ENCODE measurements at regions not wholly inside any gene's neighbourhood (a gene's known extent, or its start where the extent isn't known, plus 50 kb on each side); places are given as distances from the start of the nearest gene placed in this dataset.

- DNase-seq (no peak), ATAC-seq (ENCODE audit: low read depth) (no peak)
- Histone ChIP-seq H4K5ac (ENCODE audit: low read depth, low read length) (no peak overlapping the region), H3K36me3 (ENCODE audit: control insufficient read depth, insufficient read depth, low read length) (no peaks in the 10 kb centered on the region), H3K56ac (ENCODE audit: extremely low read depth, insufficient read depth, low read length) (no peak overlapping the region), H3K4ac (ENCODE audit: low read depth, low read length) (no peak overlapping the region), H4K8ac (ENCODE audit: low read depth in 2 of 2, low read length in 2 of 2) (no peak overlapping the region), H2BK20ac (ENCODE audit: low read depth, low read length) (no peak overlapping the region), H3K14ac (replicated peaks; ENCODE audit: low read depth, low read length) (no peak overlapping the region), H3K4me2 (ENCODE audit: low read depth, low read length) (no peak overlapping the region), H3K27ac (ENCODE audit: insufficient read depth, low read length) (no peak overlapping the region), H3K4me1 (ENCODE audit: control insufficient read depth, insufficient read depth, low read length) (no peaks in the 10 kb centered on the region), H3K4me3 (ENCODE audit: insufficient read depth, low read depth, low read length) (no peak overlapping the region), H2BK5ac (ENCODE audit: low read depth, low read length, poor library complexity, severe bottlenecking) (no peak overlapping the region), H4K91ac (ENCODE audit: insufficient read depth, low read depth, low read length) (no peak overlapping the region), H4K20me1 (ENCODE audit: insufficient read depth, low read length) (no peaks in the 10 kb centered on the region), H3K27me3 (ENCODE audit: control insufficient read depth, insufficient read depth, low read length) (no peaks in the 10 kb centered on the region), H3K9me3 (ENCODE audit: control insufficient read depth, insufficient read depth, low read length) (no peaks in the 10 kb centered on the region), H2AFZ (replicated peaks; ENCODE audit: low read length, poor library complexity) (no peak overlapping the region), H2BK120ac (ENCODE audit: low read depth, low read length) (no peak overlapping the region), H2BK15ac (ENCODE audit: low read depth, low read length) (no peak overlapping the region), H2AK9ac (replicated peaks; ENCODE audit: low read depth, low read length, poor library complexity) (no peak overlapping the region), H3K79me1 (ENCODE audit: low read depth in 1 of 2, low read length in 2 of 2) (no peaks in the 10 kb centered on the region), H3K23ac (ENCODE audit: low read depth, low read length) (no peak overlapping the region), H3K18ac (ENCODE audit: low read depth, low read length) (no peak overlapping the region), H2AK5ac (ENCODE audit: low read depth, low read length) (no peak overlapping the region), H3K9me1 (ENCODE audit: insufficient read depth, low read length) (no peaks in the 10 kb centered on the region), H3K9ac (ENCODE audit: low read depth, low read length) (no peak overlapping the region)
- TF ChIP-seq CHD1 (IDR thresholded peaks at IDR 0.05; ENCODE audit: low read depth, low read length) = no peak
- TF ChIP-seq SMC3 (IDR thresholded peaks at IDR 0.05; ENCODE audit: low read depth, low read length) = no peak
- TF ChIP-seq FOS (IDR thresholded peaks at IDR 0.05; ENCODE audit: low read depth, low read length) = no peak
- TF ChIP-seq MAZ (IDR thresholded peaks at IDR 0.05; ENCODE audit: borderline replicate concordance, low read depth, low read length) = no peak
- ChIA-PET POLR2A (ENCODE audit: unreplicated experiment) (no interaction called here), CTCF (no interaction called here)
- WGBS, 2 experiments (ENCODE audit: extremely low coverage in 2 of 2, insufficient read length in 1 of 2) = 0% methylated on average over 1 of the region's 2 CpGs; no CpG with 5 or more reads in 1 of the 2 experiments
- no TSS peak for BruUV-seq (replicated peaks)
- intact Hi-C loops (cut with micrococcal nuclease) (no loop called here), dilution Hi-C loops (cut with HindIII; ENCODE audit: low sequenced_read_pairs, unreplicated experiment) (no loop called here), in situ Hi-C loops (cut with MboI; ENCODE audit: low sequenced_read_pairs) (no loop called here)
Measured at GRCh38 chr1:82086739-82087138, 286.0 kb downstream of the ADGRL2 start.
